Middle frontal gyrus (tissue), 1 donor: ENCODE measurements at regions not wholly inside any gene's neighbourhood (a gene's known extent, or its start where the extent isn't known, plus 50 kb on each side); places are given as distances from the start of the nearest gene placed in this dataset.

Source experiments
- DNase-seq: peaks from one replicate; pipeline ENCODE4 v3.0.0-alpha.2; 2015; ENCODE audit warnings: low spot score; ENCODE audit errors: extremely low spot score

DNA sequence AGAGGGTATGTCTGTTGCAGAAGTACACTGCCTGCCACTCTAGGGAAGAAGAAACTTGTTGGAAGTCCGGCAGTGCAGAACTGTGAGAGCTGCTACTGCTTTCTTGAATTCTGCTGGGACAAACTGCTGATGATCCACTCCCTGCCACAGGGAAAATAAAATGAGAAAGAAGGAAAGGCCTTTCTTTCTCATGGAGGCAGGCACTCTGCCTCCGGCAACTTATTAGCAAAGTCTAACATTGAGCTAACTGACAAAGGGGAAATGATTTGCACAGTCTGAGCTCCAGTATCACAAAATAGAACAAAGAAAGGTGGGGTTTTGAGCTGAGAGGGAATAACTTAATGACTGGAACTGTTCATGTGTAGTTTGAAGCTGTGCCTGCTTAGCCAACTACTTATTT, 134.6 kb downstream of the AASDHPPT start:
- no peak for DNase-seq

DNA sequence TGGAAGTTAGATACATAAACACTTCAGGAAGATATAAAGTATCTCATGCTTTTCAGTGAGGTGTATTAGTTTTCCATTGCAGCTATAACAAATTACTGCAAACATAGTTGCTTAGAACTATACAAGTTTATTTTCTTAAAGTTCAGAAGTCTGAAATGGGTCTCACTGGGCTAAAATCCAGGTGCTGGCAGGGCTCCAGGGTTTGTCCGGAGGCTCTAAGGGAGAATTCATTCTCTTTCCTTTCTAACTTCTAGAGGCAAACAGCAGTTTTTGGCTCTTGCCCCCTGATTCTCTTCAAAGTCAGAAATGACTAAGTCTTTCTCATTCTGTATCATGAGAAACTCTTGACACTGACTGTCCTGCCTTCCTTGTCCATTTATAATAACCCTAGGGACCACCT, 138.8 kb downstream of the AASDHPPT start:
- no peak for DNase-seq

GRCh38 chr11:106217456-106217855, 140.0 kb downstream of the AASDHPPT start:
- DNase-seq = no peak

DNA sequence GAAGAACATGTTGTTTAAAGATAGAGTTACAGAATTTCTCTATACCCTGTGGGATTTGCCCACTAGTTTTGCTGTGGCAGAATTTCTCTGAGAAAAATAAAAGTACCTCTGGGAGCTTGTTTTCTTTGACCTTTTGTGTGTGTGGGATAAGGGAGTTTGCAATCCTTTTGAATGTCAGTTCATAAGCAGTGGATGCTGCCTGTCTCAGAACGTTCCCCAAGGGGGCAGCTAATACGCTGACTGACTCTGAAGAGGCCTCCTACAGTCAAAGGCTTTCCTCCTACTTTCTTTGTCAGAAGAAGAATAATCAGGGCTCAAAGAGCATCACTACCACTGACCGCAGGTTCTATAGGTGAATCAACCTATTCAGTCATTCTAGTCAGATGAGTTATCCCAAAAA, 140.6 kb downstream of the AASDHPPT start:
- no peak for DNase-seq

- DNase-seq = no peak
Measured at GRCh38 chr11:106222626-106223025, 145.2 kb downstream of the AASDHPPT start.

- DNase-seq = no peak
Measured at GRCh38 chr11:106224172-106224571, 146.7 kb downstream of the AASDHPPT start.

GRCh38 chr11:106228996-106229395, 151.5 kb downstream of the AASDHPPT start:
- no peak for DNase-seq

DNA sequence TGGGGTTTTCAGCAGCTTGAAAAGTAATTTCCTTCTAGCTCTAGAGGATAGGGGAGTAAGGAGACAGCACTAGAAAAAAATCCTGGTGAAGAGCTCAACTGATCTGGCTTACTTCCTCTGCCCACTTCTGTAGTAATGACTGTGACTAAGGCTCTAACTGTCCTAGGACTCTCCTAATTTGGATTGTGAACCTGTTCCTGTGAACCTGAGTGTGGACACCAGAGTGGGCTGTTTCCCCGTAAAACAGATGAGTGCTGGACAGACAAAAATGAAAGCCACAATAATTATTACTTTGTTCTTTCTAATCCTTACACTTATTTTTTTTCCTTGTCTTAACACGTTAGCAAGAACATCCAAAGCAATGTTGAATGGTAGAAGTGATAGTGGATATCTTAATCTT, 154.1 kb downstream of the AASDHPPT start:
- DNase-seq = no peak

DNA sequence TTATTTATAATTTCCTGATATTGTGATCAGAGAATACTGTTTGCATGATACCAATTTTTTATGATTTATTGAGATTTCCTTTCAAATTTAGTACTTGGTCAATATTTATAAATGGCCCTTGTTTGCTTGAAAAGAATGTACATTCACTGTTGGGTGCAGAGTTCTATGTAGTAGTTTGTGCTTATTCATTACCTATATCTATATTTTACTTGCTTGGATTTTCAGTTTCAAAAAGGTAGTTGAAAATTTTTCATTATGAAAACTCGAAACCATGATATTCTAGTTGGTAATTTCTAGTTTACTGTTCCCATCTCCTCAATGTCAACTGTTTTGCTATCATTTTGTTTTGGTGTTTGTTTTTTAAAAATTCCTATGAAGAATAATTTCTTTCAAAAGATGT, 155.7 kb downstream of the AASDHPPT start:
- DNase-seq = no peak

GRCh38 chr11:106234794-106235193, 157.3 kb downstream of the AASDHPPT start:
- DNase-seq = no peak

DNA sequence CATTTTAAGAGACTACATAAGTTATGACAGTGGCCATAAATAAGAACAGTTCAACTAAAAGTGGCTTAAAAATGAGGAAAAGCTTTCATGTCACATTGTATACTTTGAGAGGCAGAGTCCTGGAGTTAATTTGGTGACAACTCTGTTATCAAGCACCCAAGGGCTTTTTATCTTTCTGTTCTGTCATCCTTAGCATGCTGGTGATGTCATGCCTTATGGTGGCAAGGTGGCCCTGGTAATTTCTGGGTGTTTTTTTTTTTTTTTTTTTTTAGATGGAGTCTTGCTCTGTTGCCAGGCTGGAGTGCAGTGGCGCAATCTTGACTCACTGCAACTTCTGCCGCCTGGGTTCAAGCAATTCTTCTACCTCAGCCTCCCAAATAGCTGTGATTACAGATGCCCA, 158.8 kb downstream of the AASDHPPT start:
- no peak for DNase-seq

GRCh38 chr11:106238704-106239360, 161.4 kb downstream of the AASDHPPT start:
- no peak for DNase-seq

DNA sequence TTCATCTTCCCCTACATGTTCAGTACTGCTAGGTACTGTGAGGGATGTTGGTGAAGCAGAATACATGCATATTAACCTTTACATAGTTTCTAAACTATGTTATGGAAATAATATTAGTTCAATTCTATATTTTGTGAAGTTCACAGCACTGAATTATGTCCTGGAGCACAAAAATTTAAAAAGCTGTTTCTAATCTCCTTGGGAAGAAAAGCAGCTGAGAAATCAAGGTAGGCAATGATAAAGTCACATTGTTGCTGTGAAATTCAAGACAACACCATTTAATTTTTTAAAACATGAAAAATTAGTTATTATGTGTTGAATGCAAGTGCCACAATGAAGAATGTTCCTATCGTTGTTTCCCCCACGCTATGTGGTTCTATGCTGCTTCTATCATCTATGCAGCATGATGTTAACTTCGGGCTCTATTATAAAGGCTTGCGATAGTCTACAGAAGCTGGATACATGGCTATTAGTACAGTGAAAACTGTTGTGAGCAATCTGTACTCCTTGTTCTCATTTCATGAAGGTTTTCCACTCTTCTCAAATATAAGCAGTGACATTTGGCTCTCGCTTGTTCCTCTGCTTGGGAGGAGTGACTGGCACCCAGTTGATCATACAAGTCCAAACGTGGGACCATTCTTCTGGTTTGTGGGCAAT, 164.3 kb downstream of the AASDHPPT start:
- no peak for DNase-seq

GRCh38 chr11:106242718-106243415, 165.4 kb downstream of the AASDHPPT start:
- DNase-seq = no peak

DNA sequence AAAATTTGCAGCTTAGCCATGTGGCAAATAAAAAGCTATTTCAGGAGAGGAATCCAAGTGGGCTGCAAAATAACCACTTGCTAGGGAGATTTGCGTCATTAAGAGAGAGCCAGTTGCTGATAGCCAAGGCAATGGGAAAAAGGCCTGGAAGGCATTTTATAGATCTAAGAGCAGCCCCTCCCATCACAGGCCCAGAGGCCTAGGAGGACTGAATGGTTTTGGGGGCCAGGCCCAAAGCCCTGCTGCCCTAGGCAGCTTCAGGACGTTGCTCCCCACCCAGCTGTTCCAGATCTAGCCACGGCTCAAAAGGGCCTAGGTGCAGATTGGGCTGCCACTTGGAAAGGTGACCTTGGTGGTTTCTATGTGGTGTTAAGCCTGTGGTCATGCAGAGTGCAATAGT, 169.0 kb downstream of the AASDHPPT start:
- no peak for DNase-seq

GRCh38 chr11:106249617-106250239, 172.3 kb downstream of the AASDHPPT start:
- DNase-seq = no peak

- no peak for DNase-seq
Measured at GRCh38 chr11:106262852-106263251, 185.4 kb downstream of the AASDHPPT start.

GRCh38 chr11:106263527-106263926, 186.1 kb downstream of the AASDHPPT start:
- no peak for DNase-seq

DNA sequence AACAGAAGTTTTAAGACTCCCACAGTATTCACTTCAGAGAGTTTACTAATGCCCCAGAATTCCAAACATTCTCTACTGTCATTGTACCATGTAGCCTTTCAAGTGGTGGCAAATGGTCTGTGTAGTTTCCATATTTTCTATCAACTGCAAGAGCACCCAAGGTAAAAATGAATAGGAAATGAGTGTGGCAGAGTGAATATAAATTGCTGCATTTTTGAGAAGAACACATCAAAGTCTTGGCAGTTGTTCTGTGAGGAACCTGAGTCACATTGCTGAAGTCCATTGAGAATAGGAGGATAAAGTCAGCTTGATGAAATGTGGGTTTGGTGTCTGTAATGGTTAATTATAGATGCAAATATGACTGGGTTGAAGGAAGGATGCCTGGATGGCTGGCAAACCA, 193.6 kb downstream of the AASDHPPT start:
- DNase-seq = no peak

DNA sequence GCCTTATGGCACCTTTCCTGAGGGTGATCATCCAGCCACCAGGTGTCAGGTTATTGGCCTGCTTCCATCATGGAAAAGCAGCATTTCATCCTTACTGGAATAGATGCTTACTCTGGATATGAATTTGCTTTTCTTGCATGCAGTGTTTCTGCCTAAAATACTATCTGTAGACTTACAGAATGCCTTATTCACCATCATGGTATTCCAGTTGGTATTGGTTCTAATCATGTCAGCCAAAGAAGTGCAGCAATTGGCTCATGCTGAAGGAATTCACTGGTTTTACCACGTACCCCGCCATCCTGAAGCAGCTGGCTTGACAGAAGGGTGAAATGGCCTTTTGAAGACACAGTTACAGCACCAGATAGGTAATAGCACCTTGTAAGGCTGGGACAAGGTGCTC, 194.2 kb downstream of the AASDHPPT start:
- DNase-seq = no peak

DNA sequence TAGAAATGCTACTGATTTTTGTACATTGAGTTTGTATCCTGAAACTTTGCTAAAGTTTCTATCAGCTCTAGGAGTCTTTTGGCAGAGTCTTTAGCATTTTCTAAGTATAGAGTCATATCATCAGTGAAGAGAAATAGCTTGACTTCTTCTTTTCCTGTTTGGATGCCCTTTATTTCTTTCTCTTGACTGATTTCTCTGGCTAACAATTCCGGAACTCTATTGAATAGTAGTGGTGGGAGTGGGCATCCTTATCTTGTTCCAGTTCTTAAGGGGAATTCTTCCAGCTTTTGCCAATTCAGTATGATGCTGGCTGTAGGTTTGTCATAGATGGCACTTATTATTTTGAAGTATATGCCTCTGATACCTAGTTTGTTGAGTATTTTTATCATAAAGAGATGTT, 197.7 kb downstream of the AASDHPPT start:
- DNase-seq = no peak

DNA sequence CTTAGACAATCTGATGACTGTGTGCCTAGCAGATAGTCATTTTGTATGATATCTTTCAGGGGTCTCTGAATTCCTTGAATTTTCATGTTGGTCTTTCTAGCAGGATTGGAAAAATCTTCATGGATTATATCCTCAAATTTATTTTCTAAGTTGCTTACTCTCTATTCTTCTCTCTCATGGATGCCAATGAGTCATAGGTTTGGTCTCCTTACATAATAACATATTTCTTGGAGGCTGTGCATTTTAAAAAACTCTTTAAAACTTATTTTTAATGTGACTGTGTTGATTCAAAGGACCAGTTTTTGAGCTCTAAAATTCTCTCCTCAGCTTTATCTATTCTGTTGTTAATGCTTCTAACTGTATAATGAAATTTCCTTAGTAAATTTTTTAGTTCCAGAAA, 198.7 kb downstream of the AASDHPPT start:
- DNase-seq = no peak
